GM18907 (cell line): ENCODE measurements at regions not wholly inside any gene's neighbourhood (a gene's known extent, or its start where the extent isn't known, plus 50 kb on each side); places are given as distances from the start of the nearest gene placed in this dataset.
"Not testable (repeated sequence)": the region's sequence is repeated elsewhere in the genome, so short reads cannot be mapped to it uniquely, and the experiment has no call there.

Source experiments
- ATAC-seq: cut with Tn5 transposase; IDR thresholded peaks from one replicate; pipeline ENCODE4 v1.9.1; 2021; ENCODE audit warnings: mild to moderate bottlenecking, moderate library complexity; ENCODE audit not compliant: unreplicated experiment

- no peak for ATAC-seq
Measured at GRCh38 chr6:4510317-4510716, 265.9 kb upstream of the CDYL start.

- no peak for ATAC-seq
Measured at GRCh38 chr6:4509506-4509905, 266.7 kb upstream of the CDYL start.

- no peak for ATAC-seq
Measured at GRCh38 chr6:4506792-4507191, 269.4 kb upstream of the CDYL start.

GRCh38 chr6:4506223-4506622 lies 270.0 kb upstream of the CDYL start:
- no peak for ATAC-seq

GRCh38 chr6:4504700-4505099 lies 271.5 kb upstream of the CDYL start:
- ATAC-seq = no peak

- ATAC-seq = no peak
Measured at GRCh38 chr6:4503700-4504099, 272.5 kb upstream of the CDYL start.

GRCh38 chr6:4496284-4496683 lies 279.9 kb upstream of the CDYL start:
- no peak for ATAC-seq

- ATAC-seq = no peak
Measured at GRCh38 chr6:4491501-4492260, 284.5 kb upstream of the CDYL start.

GRCh38 chr6:4489538-4489937 lies 286.7 kb upstream of the CDYL start:
- ATAC-seq = no peak

- ATAC-seq = no peak
Measured at GRCh38 chr6:4488389-4488788, 287.8 kb upstream of the CDYL start.

- ATAC-seq = no peak
Measured at GRCh38 chr6:4487538-4487937, 288.7 kb upstream of the CDYL start.

GRCh38 chr6:4486568-4487315 lies 289.5 kb upstream of the CDYL start:
- no peak for ATAC-seq

- ATAC-seq = no peak
Measured at GRCh38 chr6:4485735-4486134, 290.5 kb upstream of the CDYL start.

GRCh38 chr6:4482461-4482860 lies 293.7 kb upstream of the CDYL start:
- ATAC-seq = no peak

- ATAC-seq = no peak
Measured at GRCh38 chr6:4480788-4481735, 295.1 kb upstream of the CDYL start.

- no peak for ATAC-seq
Measured at GRCh38 chr6:4478098-4478497, 298.1 kb upstream of the CDYL start.

GRCh38 chr6:4474810-4475209 lies 301.4 kb upstream of the CDYL start:
- no peak for ATAC-seq

- no peak for ATAC-seq
Measured at GRCh38 chr6:4472969-4473642, 303.1 kb upstream of the CDYL start.

- ATAC-seq = no peak
Measured at GRCh38 chr6:4472222-4472621, 304.0 kb upstream of the CDYL start.

GRCh38 chr6:4471515-4471914 lies 304.7 kb upstream of the CDYL start:
- ATAC-seq = not testable (repeated sequence)

- ATAC-seq = no peak
Measured at GRCh38 chr6:4470698-4471210, 305.4 kb upstream of the CDYL start.
